Smooth muscle cell (in vitro differentiated cells): ENCODE measurements at regions not wholly inside any gene's neighbourhood (a gene's known extent, or its start where the extent isn't known, plus 50 kb on each side); places are given as distances from the start of the nearest gene placed in this dataset.

Experiments
- DNase-seq: peaks from one replicate; lab custom pipeline; 2025; ENCODE audit not compliant: unreplicated experiment; lab: John Stamatoyannopoulos, UW
- H2AFZ ChIP-seq: fragments of 200-600 bp; sonication (generic); 2 replicates; pipeline ENCODE4 v1.6.0; 2016; ENCODE audit warnings: antibody characterized with exemption, low read depth, mild to moderate bottlenecking
- H3F3A ChIP-seq: fragments of 200-600 bp; sonication (generic); 2 replicates; pipeline ENCODE4 v1.6.0; 2017; ENCODE audit warnings: antibody characterized with exemption, low read depth
- H3K27ac ChIP-seq: fragments of 200-600 bp; sonication (generic); 2 replicates; pipeline ENCODE4 v1.5.1; 2016; ENCODE audit warnings: low read depth, mild to moderate bottlenecking
- H3K27me3 ChIP-seq: fragments of 200-600 bp; sonication (generic); 2 replicates; pipeline ENCODE4 v1.6.1; 2016; ENCODE audit warnings: low read depth, mild to moderate bottlenecking
- H3K36me3 ChIP-seq: fragments of 200-600 bp; sonication (generic); 2 replicates; pipeline ENCODE4 v1.5.1; 2016; ENCODE audit warnings: low read depth
- H3K4me1 ChIP-seq: fragments of 200-600 bp; sonication (generic); 2 replicates; pipeline ENCODE4 v1.5.1; 2016; ENCODE audit warnings: low read depth
- H3K4me2 ChIP-seq: fragments of 200-600 bp; sonication (generic); 2 replicates; pipeline ENCODE4 v1.6.0; 2016; ENCODE audit warnings: mild to moderate bottlenecking
- H3K4me3 ChIP-seq: fragments of 200-600 bp; sonication (generic); 2 replicates; pipeline ENCODE4 v1.5.1; 2016; ENCODE audit warnings: mild to moderate bottlenecking
- H3K79me2 ChIP-seq: fragments of 200-600 bp; sonication (generic); 2 replicates; pipeline ENCODE4 v1.6.0; 2016; ENCODE audit warnings: low read depth, mild to moderate bottlenecking
- H3K9ac ChIP-seq: fragments of 200-600 bp; sonication (generic); 2 replicates; pipeline ENCODE4 v1.6.0; 2016; ENCODE audit warnings: low read depth
- H3K9me3 ChIP-seq: fragments of 200-600 bp; sonication (generic); replicated peaks from 2 replicates; pipeline ENCODE4 v1.5.1; 2016; ENCODE audit warnings: low read depth
- H4K20me1 ChIP-seq: fragments of 200-600 bp; sonication (generic); 2 replicates; pipeline ENCODE4 v1.6.0; 2016; ENCODE audit warnings: low read depth
- CTCF ChIP-seq: fragments of 200-600 bp; sonication (generic); IDR thresholded peaks from 2 replicates; pipeline ENCODE4 v1.5.1; 2017; ENCODE audit warnings: borderline replicate concordance, mild to moderate bottlenecking, antibody characterized with exemption; ENCODE audit not compliant: insufficient read depth, poor library complexity, severe bottlenecking
- WGBS: methylation state at CpG from one replicate; pipeline ENCODE4 v1.1.7; 2016; ENCODE audit warnings: low lambda C conversion rate; 5-methylcytosine and 5-hydroxymethylcytosine counted together

DNA sequence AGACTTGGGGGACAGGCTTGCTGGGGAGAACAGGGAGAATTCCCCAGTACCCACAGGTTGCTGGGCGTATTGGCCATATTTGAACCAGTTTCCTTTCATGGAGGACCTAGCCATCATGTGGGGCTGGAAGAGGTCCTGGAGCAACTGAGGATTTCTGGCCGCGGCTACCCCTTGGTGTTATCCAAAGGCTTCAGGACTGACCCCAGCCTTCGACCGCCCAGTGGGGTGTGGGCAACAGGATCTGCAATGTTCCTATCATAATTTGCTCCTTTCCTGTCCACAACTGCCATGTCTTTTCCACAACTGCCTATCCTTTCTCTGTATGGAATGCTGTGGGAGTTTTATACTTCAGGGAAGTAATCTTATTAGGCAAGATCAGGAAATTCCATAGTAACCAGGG is 1053.6 kb upstream of the SLC39A10 start:
- DNase-seq, result no peak
- H3K9me3 ChIP-seq, result no peaks in the 10 kb centered on the region
- H3K36me3 ChIP-seq, result no peaks in the 10 kb centered on the region
- no peaks in the 10 kb centered on the region for H3K79me2 ChIP-seq
- WGBS, result 76% methylated on average over 5 of the region's 5 CpGs
- no peaks in the 10 kb centered on the region for H3K4me1 ChIP-seq
- H3K4me2 ChIP-seq, result no peak overlapping the region
- no peak overlapping the region for H2AFZ ChIP-seq
- no peak overlapping the region for H3K4me3 ChIP-seq
- no peak for TF ChIP-seq CTCF
- no peak overlapping the region for H3K27ac ChIP-seq
- no peak overlapping the region for H3K9ac ChIP-seq
- no peaks in the 10 kb centered on the region for H3F3A ChIP-seq
- H4K20me1 ChIP-seq, result no peaks in the 10 kb centered on the region
- H3K27me3 ChIP-seq, result no peaks in the 10 kb centered on the region

DNA sequence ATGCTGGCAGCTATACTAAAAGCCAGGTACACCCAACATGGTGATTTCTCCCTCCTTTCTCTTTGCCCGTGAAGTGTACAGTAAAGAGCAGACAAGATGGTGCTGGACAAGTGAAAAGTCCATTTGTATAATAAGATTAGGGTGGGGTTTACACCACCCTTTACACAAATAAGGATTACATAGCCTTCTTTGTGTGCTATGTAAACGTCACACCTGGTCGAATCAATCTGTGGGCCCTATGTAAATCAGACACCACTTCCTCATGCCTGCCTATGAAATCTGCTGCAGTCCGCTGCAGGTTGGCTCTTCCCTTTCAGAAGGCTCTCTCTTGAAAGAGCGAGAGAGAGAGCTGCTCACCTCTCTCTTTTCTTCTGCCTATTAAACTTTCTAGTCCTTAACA is 1054.3 kb upstream of the SLC39A10 start:
- Histone ChIP-seq H3K79me2 (no peaks in the 10 kb centered on the region), H3K27me3 (no peaks in the 10 kb centered on the region), H3K4me3 (no peak overlapping the region), H3K9ac (no peak overlapping the region), H2AFZ (no peak overlapping the region), H3K4me1 (no peaks in the 10 kb centered on the region), H4K20me1 (no peaks in the 10 kb centered on the region), H3K9me3 (no peaks in the 10 kb centered on the region), H3K27ac (no peak overlapping the region), H3F3A (no peaks in the 10 kb centered on the region), H3K4me2 (no peak overlapping the region), H3K36me3 (no peaks in the 10 kb centered on the region)
- 91% methylated on average over 5 of the region's 5 CpGs for WGBS
- no peak for TF ChIP-seq CTCF
- DNase-seq, result no peak

DNA sequence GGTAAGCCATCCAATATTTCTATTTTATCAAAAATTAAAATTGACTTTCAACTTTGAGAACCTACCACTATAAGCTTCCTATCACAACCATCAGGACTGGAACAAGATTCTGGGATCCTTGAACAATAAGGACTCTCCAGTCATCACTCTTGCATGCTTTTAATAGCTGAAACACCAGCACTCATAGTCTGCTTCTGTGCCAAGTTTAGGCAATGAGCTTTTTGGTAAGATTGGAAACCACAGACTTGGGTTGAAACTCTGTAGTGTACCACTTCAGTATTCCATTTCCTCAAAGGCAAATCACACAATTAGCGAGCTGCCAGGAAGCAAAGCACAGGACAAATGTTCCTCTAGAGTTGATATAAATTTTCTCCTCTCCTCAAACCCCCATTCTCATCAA is 1065.8 kb upstream of the SLC39A10 start:
- Histone ChIP-seq H3K4me2 (no peak overlapping the region), H3K27me3 (no peaks in the 10 kb centered on the region), H3K9me3 (no peaks in the 10 kb centered on the region), H4K20me1 (no peaks in the 10 kb centered on the region), H3K79me2 (no peaks in the 10 kb centered on the region), H3F3A (no peaks in the 10 kb centered on the region), H3K27ac (no peak overlapping the region), H3K4me1 (no peaks in the 10 kb centered on the region), H3K9ac (no peak overlapping the region), H3K4me3 (no peak overlapping the region), H3K36me3 (no peaks in the 10 kb centered on the region), H2AFZ (no peak overlapping the region)
- no peak for DNase-seq
- TF ChIP-seq CTCF, result no peak
- 74% methylated on average over 1 of the region's 1 CpG for WGBS

DNA sequence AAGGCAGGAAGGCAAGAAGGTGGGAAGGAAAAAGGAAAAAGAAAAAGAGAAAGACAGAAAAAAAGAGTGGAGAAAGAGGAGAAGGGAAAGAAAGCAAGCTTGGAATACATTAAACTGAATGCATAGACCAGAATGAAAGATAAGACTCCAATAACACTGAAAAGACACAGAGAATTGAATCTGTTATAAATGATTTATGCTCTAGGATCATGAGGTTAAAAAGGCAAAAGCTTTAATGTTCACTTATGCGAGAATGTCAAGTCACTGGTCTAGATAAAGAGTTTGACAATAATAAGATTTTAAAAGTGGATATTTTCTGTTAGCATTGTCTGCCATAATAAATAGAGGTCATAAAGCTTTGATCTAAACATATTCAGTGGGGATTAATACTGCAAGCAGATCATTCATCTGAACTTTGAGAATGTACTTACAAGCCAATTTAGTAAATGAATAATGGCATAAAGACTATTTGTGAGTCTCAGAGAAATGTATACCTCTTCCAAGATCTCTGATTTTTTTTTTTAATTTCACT is 1069.2 kb upstream of the SLC39A10 start:
- H3K36me3 ChIP-seq, result no peaks in the 10 kb centered on the region
- no peak for DNase-seq
- no peak overlapping the region for H3K27ac ChIP-seq
- no peaks in the 10 kb centered on the region for H3K4me1 ChIP-seq
- H2AFZ ChIP-seq, result no peak overlapping the region
- no peak overlapping the region for H3K4me3 ChIP-seq
- no peak overlapping the region for H3K9ac ChIP-seq
- H3F3A ChIP-seq, result no peaks in the 10 kb centered on the region
- 95% methylated on average over 1 of the region's 1 CpG for WGBS
- no peaks in the 10 kb centered on the region for H3K79me2 ChIP-seq
- no peak for TF ChIP-seq CTCF
- H3K27me3 ChIP-seq, result no peaks in the 10 kb centered on the region
- H4K20me1 ChIP-seq, result no peaks in the 10 kb centered on the region
- H3K9me3 ChIP-seq, result no peaks in the 10 kb centered on the region
- H3K4me2 ChIP-seq, result no peak overlapping the region
